Fibroblast of the aortic adventitia (primary cell): ENCODE measurements at regions not wholly inside any gene's neighbourhood (a gene's known extent, or its start where the extent isn't known, plus 50 kb on each side); places are given as distances from the start of the nearest gene placed in this dataset.

ENCODE experiments used
- DNase-seq: peaks from one replicate; pipeline ENCODE4 v3.0.0-alpha.2; 2010; ENCODE audit warnings: low read depth
- H3K4me3 ChIP-seq: 2 replicates; pipeline ENCODE4 v1.5.1; 2011; ENCODE audit warnings: low read depth, mild to moderate bottlenecking, control low read depth, low read length, moderate library complexity
- TF ChIP-seq, protein P1 (sequence below): IDR thresholded peaks from 2 replicates; pipeline ENCODE4 v1.5.1; 2011; ENCODE audit warnings: mild to moderate bottlenecking, low read length, control low read depth, inconsistent platforms; ENCODE audit not compliant: insufficient read depth

DNA sequence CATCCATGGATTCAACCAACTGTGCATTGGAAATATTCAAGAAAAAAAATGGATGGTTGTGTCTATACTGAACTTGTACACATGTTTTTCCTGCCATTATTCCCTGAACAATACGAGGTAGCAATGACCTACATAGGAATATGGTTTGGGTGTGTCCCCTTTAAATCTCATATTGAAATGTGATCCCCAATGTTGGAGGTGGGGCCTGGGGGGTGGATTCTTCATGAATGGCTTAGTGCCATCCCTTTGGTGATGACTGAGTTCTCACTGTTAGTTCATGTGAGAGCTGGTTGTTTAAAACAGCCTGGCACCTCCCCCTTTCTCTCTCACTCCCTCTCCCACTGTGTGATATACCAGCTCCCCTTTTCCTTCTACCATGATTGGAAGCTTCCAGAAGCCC is 139.8 kb upstream of the BACH2 start:
- TF ChIP-seq, protein P1, sequence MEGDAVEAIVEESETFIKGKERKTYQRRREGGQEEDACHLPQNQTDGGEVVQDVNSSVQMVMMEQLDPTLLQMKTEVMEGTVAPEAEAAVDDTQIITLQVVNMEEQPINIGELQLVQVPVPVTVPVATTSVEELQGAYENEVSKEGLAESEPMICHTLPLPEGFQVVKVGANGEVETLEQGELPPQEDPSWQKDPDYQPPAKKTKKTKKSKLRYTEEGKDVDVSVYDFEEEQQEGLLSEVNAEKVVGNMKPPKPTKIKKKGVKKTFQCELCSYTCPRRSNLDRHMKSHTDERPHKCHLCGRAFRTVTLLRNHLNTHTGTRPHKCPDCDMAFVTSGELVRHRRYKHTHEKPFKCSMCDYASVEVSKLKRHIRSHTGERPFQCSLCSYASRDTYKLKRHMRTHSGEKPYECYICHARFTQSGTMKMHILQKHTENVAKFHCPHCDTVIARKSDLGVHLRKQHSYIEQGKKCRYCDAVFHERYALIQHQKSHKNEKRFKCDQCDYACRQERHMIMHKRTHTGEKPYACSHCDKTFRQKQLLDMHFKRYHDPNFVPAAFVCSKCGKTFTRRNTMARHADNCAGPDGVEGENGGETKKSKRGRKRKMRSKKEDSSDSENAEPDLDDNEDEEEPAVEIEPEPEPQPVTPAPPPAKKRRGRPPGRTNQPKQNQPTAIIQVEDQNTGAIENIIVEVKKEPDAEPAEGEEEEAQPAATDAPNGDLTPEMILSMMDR = no peak
- no peak overlapping the region for H3K4me3 ChIP-seq
- DNase-seq = no peak

- TF ChIP-seq, protein P1 = no peak
- DNase-seq = no peak
Observed at GRCh38 chr6:90435207-90435899, 138.7 kb upstream of the BACH2 start.

DNA sequence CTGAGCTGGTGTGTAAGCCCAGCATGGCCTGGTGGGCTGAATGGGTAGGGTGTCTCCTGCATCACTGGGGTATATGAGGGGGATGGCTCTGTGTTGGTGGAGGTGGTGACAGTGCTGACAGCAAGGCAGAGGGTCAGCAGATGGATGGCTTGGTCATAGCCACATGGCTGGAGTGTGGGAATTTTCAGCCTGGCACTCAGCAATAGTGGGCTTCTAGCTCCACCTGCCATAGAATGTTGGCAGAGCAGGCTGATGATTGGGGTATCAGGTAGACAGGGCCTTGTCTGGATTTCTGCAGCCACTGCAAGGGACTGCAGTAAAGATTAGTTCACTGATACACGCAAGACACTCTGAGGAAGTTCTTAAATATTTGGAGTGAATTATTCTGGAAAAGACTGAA is 137.5 kb upstream of the BACH2 start:
- TF ChIP-seq, protein P1 = no peak
- DNase-seq = no peak
- H3K4me3 ChIP-seq = no peak overlapping the region

More at GRCh38 chr6:90435207-90435899, 138.7 kb upstream of the BACH2 start:
- H3K4me3 ChIP-seq = no peak overlapping the region

- DNase-seq = no peak
- TF ChIP-seq, protein P1 = no peak
Observed at GRCh38 chr6:90432937-90433336, 136.3 kb upstream of the BACH2 start.

DNA sequence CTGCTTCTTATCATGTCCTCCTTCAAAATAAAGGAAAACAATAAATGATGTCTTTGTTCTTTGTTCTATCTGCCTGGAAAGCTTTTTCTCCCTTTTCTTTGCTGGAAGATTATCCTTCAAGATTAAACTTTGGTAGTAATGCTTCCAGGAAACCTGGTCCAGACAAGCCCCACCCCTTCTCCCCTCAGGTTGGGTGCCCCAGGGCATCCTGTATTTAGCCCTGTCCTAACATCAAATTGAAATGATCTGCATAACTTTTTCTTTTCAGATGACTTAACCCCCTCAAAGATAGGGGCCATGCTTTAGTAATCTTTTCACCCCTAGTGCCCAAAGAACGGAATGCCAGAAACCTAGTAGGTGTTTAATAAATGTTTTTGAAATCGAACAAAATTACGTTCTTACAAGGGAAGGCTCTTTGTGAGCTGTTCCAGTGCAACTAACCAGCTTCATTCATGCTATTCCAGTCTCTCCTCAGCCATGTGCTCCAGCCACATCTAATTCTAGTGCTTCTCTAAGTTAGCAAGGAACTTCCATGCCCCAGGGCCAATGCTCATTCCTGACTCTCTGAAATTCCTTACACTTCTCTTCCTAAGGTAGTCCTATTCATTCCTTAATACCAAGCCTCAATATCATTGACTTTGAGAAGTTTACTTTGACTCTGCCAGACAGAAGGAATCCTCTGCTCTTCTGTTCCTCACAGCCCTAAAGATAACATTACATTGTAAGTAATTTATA is 135.6 kb upstream of the BACH2 start:
- H3K4me3 ChIP-seq = no peak overlapping the region
- no peak for DNase-seq
- TF ChIP-seq, protein P1 = no peak

More at GRCh38 chr6:90432937-90433336, 136.3 kb upstream of the BACH2 start:
- no peak overlapping the region for H3K4me3 ChIP-seq

DNA sequence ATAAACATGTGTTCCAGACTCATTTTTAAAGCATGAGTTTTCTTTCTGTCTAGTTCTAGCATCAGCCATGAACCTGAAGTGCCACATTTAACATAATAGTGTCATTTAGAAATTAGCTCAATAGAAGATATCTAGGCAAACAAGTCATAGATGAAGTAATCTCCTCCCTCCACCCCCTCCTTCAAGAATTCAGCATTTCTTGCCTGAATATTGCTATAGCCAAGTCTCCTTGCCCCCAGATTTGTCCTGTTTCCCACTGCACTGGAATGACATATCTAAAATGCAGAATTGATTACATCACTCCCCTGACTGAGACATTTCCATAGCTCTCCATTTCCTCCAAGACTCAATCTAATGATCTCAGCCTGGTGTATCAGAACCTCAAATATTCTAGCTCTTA is 134.9 kb upstream of the BACH2 start:
- TF ChIP-seq, protein P1 = no peak
- H3K4me3 ChIP-seq = no peak overlapping the region
- DNase-seq = no peak
